NCI-H526 treated with DMSO at 0.1 percent for 48 hours (cell line): ENCODE measurements at regions not wholly inside any gene's neighbourhood (a gene's known extent, or its start where the extent isn't known, plus 50 kb on each side); places are given as distances from the start of the nearest gene placed in this dataset.

Experiments
- DNase-seq: peaks from one replicate; lab custom pipeline; 2025; lab: John Stamatoyannopoulos, UW

GRCh38 chr19:28481674-28482073, 731.3 kb downstream of the UQCRFS1 start:
- no peak for DNase-seq

GRCh38 chr19:28475525-28475924, 737.4 kb downstream of the UQCRFS1 start:
- DNase-seq: no peak

- DNase-seq: no peak
These were observed 740.1 kb downstream of the UQCRFS1 start for GRCh38 chr19:28472843-28473242.

- no peak for DNase-seq
These were observed 741.0 kb downstream of the UQCRFS1 start for GRCh38 chr19:28471731-28472510.

- DNase-seq: no peak
These were observed 743.4 kb downstream of the UQCRFS1 start for GRCh38 chr19:28469544-28469943.

- peak; percentile 66 for DNase-seq
These were observed 744.1 kb downstream of the UQCRFS1 start for GRCh38 chr19:28468701-28469459.

GRCh38 chr19:28466107-28467045, 746.6 kb downstream of the UQCRFS1 start:
- DNase-seq: peak; percentile 26

GRCh38 chr19:28465371-28466086, 747.4 kb downstream of the UQCRFS1 start:
- DNase-seq: no peak

GRCh38 chr19:28463493-28464053, 749.4 kb downstream of the UQCRFS1 start:
- no peak for DNase-seq

- no peak for DNase-seq
These were observed 755.3 kb downstream of the UQCRFS1 start for GRCh38 chr19:28457620-28458019.

GRCh38 chr19:28456708-28457320, 756.1 kb downstream of the UQCRFS1 start:
- no peak for DNase-seq

- no peak for DNase-seq
These were observed 756.7 kb downstream of the UQCRFS1 start for GRCh38 chr19:28456252-28456651.

GRCh38 chr19:28454083-28454482, 758.9 kb downstream of the UQCRFS1 start:
- DNase-seq: no peak

- no peak for DNase-seq
These were observed 759.5 kb downstream of the UQCRFS1 start for GRCh38 chr19:28453420-28453819.

GRCh38 chr19:28449803-28450202, 763.1 kb downstream of the UQCRFS1 start:
- DNase-seq: no peak

GRCh38 chr19:28446511-28446910, 766.4 kb downstream of the UQCRFS1 start:
- no peak for DNase-seq

GRCh38 chr19:28445826-28446225, 767.1 kb downstream of the UQCRFS1 start:
- no peak for DNase-seq

GRCh38 chr19:28444362-28444761, 768.6 kb downstream of the UQCRFS1 start:
- DNase-seq: no peak

- no peak for DNase-seq
These were observed 769.6 kb downstream of the UQCRFS1 start for GRCh38 chr19:28443361-28443760.

- no peak for DNase-seq
These were observed 775.3 kb downstream of the UQCRFS1 start for GRCh38 chr19:28437390-28438346.
